IMR-90 (cell line): ENCODE measurements at regions not wholly inside any gene's neighbourhood (a gene's known extent, or its start where the extent isn't known, plus 50 kb on each side); places are given as distances from the start of the nearest gene placed in this dataset.

Experiments used
- BHLHE40 ChIP-seq: fragments of 150-350 bp; IDR thresholded peaks from 2 replicates; pipeline ENCODE4 v1.6.1; 2016; ENCODE audit warnings: mild to moderate bottlenecking, low read depth, low read length
- CEBPB ChIP-seq: IDR thresholded peaks from 2 replicates; pipeline ENCODE4 v1.6.1; 2012; ENCODE audit warnings: low read depth, low read length, improper control_type of control experiment
- FOS ChIP-seq: fragments of 150-350 bp; IDR thresholded peaks from 2 replicates; pipeline ENCODE4 v1.6.1; 2016; ENCODE audit warnings: low read depth, low read length
- MXI1 ChIP-seq: IDR thresholded peaks from 2 replicates; pipeline ENCODE4 v1.6.1; 2012; ENCODE audit warnings: low read depth, mild to moderate bottlenecking, low read length, moderate library complexity, borderline replicate concordance
- POLR2A ChIP-seq: IDR thresholded peaks from 2 replicates; pipeline ENCODE4 v1.6.1; 2012; ENCODE audit warnings: mild to moderate bottlenecking, low read depth, low read length
- TF ChIP-seq, protein P1 (sequence below): conservative IDR thresholded peaks from 2 replicates; pipeline ENCODE4 v1.5.1; 2012; ENCODE audit warnings: mild to moderate bottlenecking, low read depth, low read length, improper control_type of control experiment
- TF ChIP-seq, protein P2 (sequence below): fragments of 150-350 bp; IDR thresholded peaks from 2 replicates; pipeline ENCODE4 v1.6.1; 2016; ENCODE audit warnings: low read depth, mild to moderate bottlenecking, low read length, moderate library complexity, borderline replicate concordance

DNA sequence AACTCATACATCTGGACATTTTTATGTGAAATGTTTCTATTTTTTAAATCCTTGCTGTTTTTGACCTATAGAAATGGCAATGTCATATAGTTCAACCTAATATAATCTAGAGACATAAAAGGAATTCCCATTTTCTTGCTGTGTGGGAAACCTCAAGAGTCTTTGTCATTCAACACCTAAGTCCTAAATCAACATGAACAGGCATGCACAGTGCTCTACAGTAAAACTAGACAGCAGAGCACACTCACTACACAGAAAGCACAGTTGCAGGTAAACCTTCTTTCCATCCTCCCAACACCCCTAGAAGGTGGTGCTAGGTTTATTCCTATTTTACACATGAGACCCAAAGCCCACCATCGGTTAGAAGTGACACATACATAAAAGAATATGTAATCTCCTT, 79.1 kb upstream of the C1QTNF7 start:
- TF ChIP-seq, protein P1, sequence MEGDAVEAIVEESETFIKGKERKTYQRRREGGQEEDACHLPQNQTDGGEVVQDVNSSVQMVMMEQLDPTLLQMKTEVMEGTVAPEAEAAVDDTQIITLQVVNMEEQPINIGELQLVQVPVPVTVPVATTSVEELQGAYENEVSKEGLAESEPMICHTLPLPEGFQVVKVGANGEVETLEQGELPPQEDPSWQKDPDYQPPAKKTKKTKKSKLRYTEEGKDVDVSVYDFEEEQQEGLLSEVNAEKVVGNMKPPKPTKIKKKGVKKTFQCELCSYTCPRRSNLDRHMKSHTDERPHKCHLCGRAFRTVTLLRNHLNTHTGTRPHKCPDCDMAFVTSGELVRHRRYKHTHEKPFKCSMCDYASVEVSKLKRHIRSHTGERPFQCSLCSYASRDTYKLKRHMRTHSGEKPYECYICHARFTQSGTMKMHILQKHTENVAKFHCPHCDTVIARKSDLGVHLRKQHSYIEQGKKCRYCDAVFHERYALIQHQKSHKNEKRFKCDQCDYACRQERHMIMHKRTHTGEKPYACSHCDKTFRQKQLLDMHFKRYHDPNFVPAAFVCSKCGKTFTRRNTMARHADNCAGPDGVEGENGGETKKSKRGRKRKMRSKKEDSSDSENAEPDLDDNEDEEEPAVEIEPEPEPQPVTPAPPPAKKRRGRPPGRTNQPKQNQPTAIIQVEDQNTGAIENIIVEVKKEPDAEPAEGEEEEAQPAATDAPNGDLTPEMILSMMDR: no peak
- TF ChIP-seq, protein P2, sequence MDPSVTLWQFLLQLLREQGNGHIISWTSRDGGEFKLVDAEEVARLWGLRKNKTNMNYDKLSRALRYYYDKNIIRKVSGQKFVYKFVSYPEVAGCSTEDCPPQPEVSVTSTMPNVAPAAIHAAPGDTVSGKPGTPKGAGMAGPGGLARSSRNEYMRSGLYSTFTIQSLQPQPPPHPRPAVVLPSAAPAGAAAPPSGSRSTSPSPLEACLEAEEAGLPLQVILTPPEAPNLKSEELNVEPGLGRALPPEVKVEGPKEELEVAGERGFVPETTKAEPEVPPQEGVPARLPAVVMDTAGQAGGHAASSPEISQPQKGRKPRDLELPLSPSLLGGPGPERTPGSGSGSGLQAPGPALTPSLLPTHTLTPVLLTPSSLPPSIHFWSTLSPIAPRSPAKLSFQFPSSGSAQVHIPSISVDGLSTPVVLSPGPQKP: no peak
- TF ChIP-seq BHLHE40 (no peak), POLR2A (no peak), FOS (no peak), CEBPB (no peak), MXI1 (no peak)
